HG02678 (cell line): ENCODE measurements at regions not wholly inside any gene's neighbourhood (a gene's known extent, or its start where the extent isn't known, plus 50 kb on each side); places are given as distances from the start of the nearest gene placed in this dataset.

Source experiments
- ATAC-seq: cut with Tn5 transposase; IDR thresholded peaks from one replicate; pipeline ENCODE4 v1.9.1; 2021; ENCODE audit warnings: mild to moderate bottlenecking, moderate library complexity; ENCODE audit not compliant: unreplicated experiment

DNA sequence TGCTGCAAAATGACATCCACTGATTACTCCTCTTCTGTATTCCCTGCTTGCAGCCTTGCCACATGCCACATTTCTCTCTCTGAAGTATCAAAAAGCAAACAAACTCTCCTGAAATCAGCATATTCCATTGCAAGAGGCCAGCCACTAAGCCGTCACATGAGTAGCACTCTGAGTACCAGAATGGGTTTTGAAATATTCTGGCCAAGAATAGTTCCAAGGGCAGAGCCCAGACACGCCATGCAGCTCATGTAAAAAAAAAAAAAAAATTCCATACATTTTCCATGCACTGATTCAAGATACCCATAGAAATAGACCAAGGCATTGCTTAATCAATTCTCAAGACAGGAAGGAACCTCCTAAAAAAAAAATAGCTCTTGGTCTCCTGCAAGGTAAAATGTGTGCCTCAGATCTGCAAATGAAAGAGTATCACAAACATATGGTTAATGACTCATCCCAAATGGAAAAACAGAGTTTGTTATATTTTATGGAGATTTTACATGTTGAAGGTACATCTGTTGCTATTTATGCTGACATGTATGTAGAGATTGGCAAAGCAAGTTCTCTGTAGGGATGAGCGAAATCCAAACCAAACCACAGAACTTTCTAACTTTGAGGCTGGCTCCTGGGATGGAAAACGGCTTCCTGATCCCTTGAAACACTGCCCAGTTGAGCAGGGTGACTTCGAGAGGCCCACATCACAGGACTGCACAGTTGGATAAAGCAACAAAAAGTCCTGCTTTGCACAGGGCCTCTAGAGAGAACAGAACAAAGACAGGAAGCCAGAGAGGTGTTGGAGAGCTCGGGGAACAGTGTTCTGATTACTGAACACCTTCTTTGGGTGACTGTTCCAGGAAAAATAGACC, 346.2 kb downstream of the ZNF521 start:
- ATAC-seq: no peak

DNA sequence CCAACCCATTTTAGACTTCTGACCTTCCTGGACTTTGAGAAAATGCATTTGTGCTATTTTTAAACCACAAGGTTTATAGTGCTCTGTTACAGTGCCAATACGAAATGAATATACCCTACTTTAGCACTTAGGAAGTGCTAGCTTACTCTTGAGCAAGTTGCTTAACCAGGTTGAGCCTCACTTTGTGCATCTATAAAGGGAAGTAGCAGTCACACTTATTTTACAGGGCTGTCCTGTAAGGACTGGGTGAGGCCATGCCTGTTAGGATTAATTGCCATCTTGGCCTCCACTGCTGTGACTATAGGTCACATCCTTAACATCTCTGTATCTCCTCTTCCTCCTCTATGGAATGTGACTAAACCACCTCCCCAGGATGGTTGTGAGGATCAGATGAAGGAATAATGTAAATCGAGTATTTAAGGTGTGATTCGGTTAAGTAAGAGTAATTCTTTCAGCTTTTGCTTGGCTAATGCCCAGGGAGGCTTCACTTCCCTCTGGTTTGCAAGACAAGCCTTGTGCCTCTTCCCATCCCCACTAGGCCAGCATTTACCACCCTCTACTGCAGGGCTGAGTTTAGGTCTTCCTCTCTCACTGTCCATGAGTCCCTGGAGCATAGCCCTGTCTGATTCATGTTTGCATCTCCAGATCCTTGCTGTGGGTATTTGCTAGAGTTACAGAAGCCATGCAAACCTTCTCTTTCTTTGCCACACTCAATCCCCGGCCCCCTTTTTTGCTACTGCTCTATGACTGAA, 341.2 kb downstream of the ZNF521 start:
- ATAC-seq: no peak
